Esophagus mucosa (tissue), 1 donor: ENCODE measurements at regions not wholly inside any gene's neighbourhood (a gene's known extent, or its start where the extent isn't known, plus 50 kb on each side); places are given as distances from the start of the nearest gene placed in this dataset.
"Not testable (repeated sequence)": the region's sequence is repeated elsewhere in the genome, so short reads cannot be mapped to it uniquely, and the experiment has no call there.

ENCODE experiments used
- ATAC-seq: fragments of 200-7000 bp; cut with Tn5 transposase; one replicate; pipeline ENCODE4 v1.9.1; 2020
- donor health status: DM: yes; HTN: yes; CAD: no.

- ATAC-seq = no peak
Observed at GRCh38 chr11:23155503-23155902, 295.2 kb upstream of the CCDC179 start.

- ATAC-seq = no peak
Observed at GRCh38 chr11:23164022-23164421, 303.7 kb upstream of the CCDC179 start.

- no peak for ATAC-seq
Observed at GRCh38 chr11:23166376-23166775, 306.1 kb upstream of the CCDC179 start.

- no peak for ATAC-seq
Observed at GRCh38 chr11:23179609-23180008, 319.3 kb upstream of the CCDC179 start.

- no peak for ATAC-seq
Observed at GRCh38 chr11:23181022-23181807, 320.9 kb upstream of the CCDC179 start.

- ATAC-seq = no peak
Observed at GRCh38 chr11:23192256-23192655, 332.0 kb upstream of the CCDC179 start.

- no peak for ATAC-seq
Observed at GRCh38 chr11:23201936-23202522, 341.8 kb upstream of the CCDC179 start.

GRCh38 chr11:23202611-23203010, 342.3 kb upstream of the CCDC179 start:
- ATAC-seq = no peak

- ATAC-seq = no peak
Observed at GRCh38 chr11:23205156-23205871, 345.0 kb upstream of the CCDC179 start.

GRCh38 chr11:23206741-23207336, 346.6 kb upstream of the CCDC179 start:
- no peak for ATAC-seq

GRCh38 chr11:23211221-23211620, 350.9 kb upstream of the CCDC179 start:
- ATAC-seq = no peak

GRCh38 chr11:23212807-23213206, 352.5 kb upstream of the CCDC179 start:
- no peak for ATAC-seq

GRCh38 chr11:23217072-23217471, 356.8 kb upstream of the CCDC179 start:
- no peak for ATAC-seq

- not testable (repeated sequence) for ATAC-seq
Observed at GRCh38 chr11:23220086-23220485, 359.8 kb upstream of the CCDC179 start.

- ATAC-seq = no peak
Observed at GRCh38 chr11:23221366-23221765, 361.1 kb upstream of the CCDC179 start.

GRCh38 chr11:23226331-23227077, 366.2 kb upstream of the CCDC179 start:
- no peak for ATAC-seq

GRCh38 chr11:23227078-23227445, 366.8 kb upstream of the CCDC179 start:
- no peak for ATAC-seq

- ATAC-seq = no peak
Observed at GRCh38 chr11:23232652-23233051, 372.4 kb upstream of the CCDC179 start.

GRCh38 chr11:23233075-23233474, 372.8 kb upstream of the CCDC179 start:
- no peak for ATAC-seq

GRCh38 chr11:23236826-23237555, 376.7 kb upstream of the CCDC179 start:
- ATAC-seq = no peak

- no peak for ATAC-seq
Observed at GRCh38 chr11:23252426-23252825, 392.2 kb upstream of the CCDC179 start.

- no peak for ATAC-seq
Observed at GRCh38 chr11:23257088-23257487, 396.8 kb upstream of the CCDC179 start.
